Activated CD4-positive, alpha-beta T cell treated with anti-CD3 and anti-CD28 coated beads for 36 hours (primary cell): ENCODE measurements at regions not wholly inside any gene's neighbourhood (a gene's known extent, or its start where the extent isn't known, plus 50 kb on each side); places are given as distances from the start of the nearest gene placed in this dataset.

Source experiments
- ATAC-seq: fragments of 200-7000 bp; cut with Tn5 transposase; one replicate; pipeline ENCODE4 v1.10.0; 2021; ENCODE audit warnings: mild to moderate bottlenecking, moderate library complexity
- CTCF ChIA-PET: fragments of 350-600 bp; sonication (Branson Sonifier 250); formaldehyde crosslinking; loops from one replicate; lab custom pipeline; 2021; ENCODE audit warnings: antibody characterized with exemption; lab: Charles Lee
- POLR2A ChIA-PET: fragments of 350-600 bp; sonication (Branson Sonifier 250); formaldehyde crosslinking; loops from one replicate; lab custom pipeline; 2021; ENCODE audit warnings: antibody characterized with exemption, inconsistent platforms; lab: Charles Lee
- DNase-seq: peaks from one replicate; pipeline ENCODE4 v3.0.0-alpha.2; 2020
- H3K27ac Mint-ChIP-seq: one replicate; pipeline ENCODE4 v1.8.0; 2021; ENCODE audit warnings: mixed read lengths
- H3K27me3 Mint-ChIP-seq: one replicate; pipeline ENCODE4 v1.8.0; 2021; ENCODE audit warnings: mixed read lengths
- H3K36me3 Mint-ChIP-seq: one replicate; pipeline ENCODE4 v1.8.0; 2021; ENCODE audit warnings: low read depth, mixed read lengths
- H3K4me1 Mint-ChIP-seq: one replicate; pipeline ENCODE4 v1.8.0; 2021; ENCODE audit warnings: mixed read lengths
- H3K4me3 Mint-ChIP-seq: one replicate; pipeline ENCODE4 v1.8.0; 2021; ENCODE audit warnings: mild to moderate bottlenecking, moderate library complexity, mixed read lengths
- H3K9me3 Mint-ChIP-seq: one replicate; pipeline ENCODE4 v1.8.0; 2021; ENCODE audit warnings: low read depth, mixed read lengths
- intact Hi-C, 2 experiments: fragments of 100-400 bp; cut with DNase I in 1 of 2; cut with micrococcal nuclease in 1 of 2; formaldehyde crosslinking; loops; one replicate each; pipeline versions ENCODE4 v1.14.2 to v1.15.1; 2022 to 2024; cut with DNase I, micrococcal nuclease

DNA sequence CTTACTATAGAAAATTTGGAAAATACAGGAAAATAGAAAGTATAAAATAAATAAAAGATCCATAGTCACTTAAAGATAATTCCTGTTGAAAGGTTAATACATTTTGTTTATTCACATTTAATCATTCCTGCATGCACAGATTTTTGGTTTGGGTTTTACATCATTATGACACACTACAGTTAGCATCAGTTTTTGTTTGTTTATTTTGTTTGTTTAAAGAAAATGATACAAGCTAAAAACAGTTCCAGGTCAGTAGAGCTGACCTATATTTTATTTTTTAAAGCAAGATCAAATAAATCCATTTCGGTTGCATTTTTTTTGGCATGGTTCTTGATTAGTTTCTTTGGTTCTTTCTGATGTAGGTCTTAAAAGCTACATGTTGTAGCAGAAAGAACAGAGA is 68.8 kb upstream of the CCDC91 start:
- Mint-ChIP-seq H3K27ac (no peak overlapping the region), H3K27me3 (no peaks in the 10 kb centered on the region), H3K4me1 (no peaks in the 10 kb centered on the region), H3K9me3 (no peaks in the 10 kb centered on the region), H3K4me3 (no peak overlapping the region), H3K36me3 (no peaks in the 10 kb centered on the region)
- ChIA-PET CTCF (interaction anchor here (0.7 kb wide), 1 partner anchor 423 kb away, joined by 3 read pairs; no protein-coding TSS in a partner anchor), POLR2A (no interaction called here)
- ATAC-seq = no peak
- intact Hi-C loops = no loop called here
- DNase-seq = no peak

DNA sequence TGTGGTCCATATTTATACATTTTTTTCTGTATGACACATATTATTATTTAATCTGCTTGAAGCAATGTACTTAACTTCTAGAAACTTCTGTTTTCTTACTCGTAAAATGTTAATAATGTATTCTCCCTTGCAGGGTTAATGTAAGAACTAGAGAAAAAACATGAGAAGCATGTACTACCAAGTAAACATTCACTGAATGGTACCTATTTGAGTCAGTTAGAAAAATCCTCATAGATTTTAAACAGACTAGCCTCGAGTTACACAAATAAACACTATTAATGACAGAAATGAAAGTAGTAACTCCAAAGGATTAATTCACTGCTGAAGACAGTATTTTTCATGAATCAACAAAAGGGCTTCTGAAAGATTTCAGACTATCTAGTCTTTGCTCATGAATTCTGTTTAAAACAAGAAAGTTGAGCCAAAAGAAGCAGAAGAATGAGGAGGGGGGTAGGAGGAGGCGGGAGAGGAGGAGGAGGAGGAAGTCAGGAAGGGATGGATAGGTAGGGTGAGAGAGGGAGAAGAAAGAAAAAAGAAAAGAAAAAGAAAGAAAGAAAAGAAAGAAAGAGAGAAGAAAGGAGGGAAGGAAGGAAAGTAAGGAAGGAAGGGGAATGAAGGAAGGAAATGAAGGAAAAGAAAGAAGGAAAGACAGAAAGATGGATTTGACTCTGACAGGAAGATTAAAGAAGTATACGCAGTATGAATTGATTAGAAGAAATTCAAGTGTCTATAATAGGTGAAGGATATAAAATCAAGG is 68.2 kb upstream of the CCDC91 start:
- Mint-ChIP-seq H3K9me3 (no peaks in the 10 kb centered on the region), H3K4me1 (no peaks in the 10 kb centered on the region), H3K4me3 (no peak overlapping the region), H3K36me3 (no peaks in the 10 kb centered on the region), H3K27me3 (no peaks in the 10 kb centered on the region), H3K27ac (no peak overlapping the region)
- ATAC-seq (no peak), DNase-seq (no peak)
- intact Hi-C loops = no loop called here
- POLR2A ChIA-PET = no interaction called here
- CTCF ChIA-PET = no interaction called here

DNA sequence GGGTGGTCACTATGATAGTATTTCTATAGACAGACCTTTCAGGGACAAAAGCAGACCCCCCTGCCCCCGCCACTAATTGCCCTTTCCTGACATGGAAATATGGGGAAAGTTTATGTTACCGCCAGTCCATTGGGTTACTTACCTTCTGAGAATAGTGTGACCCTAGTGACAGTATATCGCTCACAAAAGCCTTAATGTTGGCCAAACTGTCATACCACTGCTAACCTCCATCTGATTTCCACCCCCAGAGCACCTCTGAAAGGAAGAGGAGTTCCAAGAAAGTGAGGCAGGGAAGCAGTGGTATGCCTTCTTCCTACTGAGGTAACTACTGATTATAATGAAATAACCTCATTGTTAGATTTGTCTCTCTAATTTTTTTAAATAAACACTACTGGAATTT is 67.5 kb upstream of the CCDC91 start:
- Mint-ChIP-seq H3K27me3 (no peaks in the 10 kb centered on the region), H3K4me1 (no peaks in the 10 kb centered on the region), H3K9me3 (no peaks in the 10 kb centered on the region), H3K36me3 (no peaks in the 10 kb centered on the region), H3K4me3 (no peak overlapping the region), H3K27ac (no peak overlapping the region)
- ChIA-PET POLR2A (no interaction called here), CTCF (no interaction called here)
- no peak for ATAC-seq
- DNase-seq = no peak
- intact Hi-C loops = no loop called here

DNA sequence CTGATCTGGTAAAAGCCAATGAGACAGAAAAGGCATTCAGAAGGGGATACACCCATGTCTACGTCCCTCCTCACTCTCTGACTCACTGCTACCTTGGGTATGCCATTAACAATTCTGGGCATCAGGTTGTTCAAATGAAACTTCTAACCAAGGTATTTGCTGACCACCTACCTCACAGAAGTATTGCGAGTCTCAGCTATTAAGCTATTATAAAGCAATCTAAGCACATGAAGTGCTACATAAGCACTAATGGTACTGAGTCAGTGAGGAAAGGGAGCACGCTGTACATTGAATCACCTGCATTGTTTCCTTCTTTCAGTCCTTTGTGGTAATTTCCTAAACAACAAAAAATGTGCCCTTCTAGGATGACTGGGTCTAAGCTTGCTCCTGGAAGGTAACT is 62.8 kb upstream of the CCDC91 start:
- ATAC-seq = no peak
- H3K9me3 Mint-ChIP-seq = no peaks in the 10 kb centered on the region
- ChIA-PET CTCF (no interaction called here), POLR2A (no interaction called here)
- no peaks in the 10 kb centered on the region for H3K36me3 Mint-ChIP-seq
- no peak for DNase-seq
- H3K27ac Mint-ChIP-seq = no peak overlapping the region
- no peaks in the 10 kb centered on the region for H3K27me3 Mint-ChIP-seq
- intact Hi-C loops = no loop called here
- peaks cover 4% of the 10 kb centered on the region for H3K4me1 Mint-ChIP-seq
- no peak overlapping the region for H3K4me3 Mint-ChIP-seq

DNA sequence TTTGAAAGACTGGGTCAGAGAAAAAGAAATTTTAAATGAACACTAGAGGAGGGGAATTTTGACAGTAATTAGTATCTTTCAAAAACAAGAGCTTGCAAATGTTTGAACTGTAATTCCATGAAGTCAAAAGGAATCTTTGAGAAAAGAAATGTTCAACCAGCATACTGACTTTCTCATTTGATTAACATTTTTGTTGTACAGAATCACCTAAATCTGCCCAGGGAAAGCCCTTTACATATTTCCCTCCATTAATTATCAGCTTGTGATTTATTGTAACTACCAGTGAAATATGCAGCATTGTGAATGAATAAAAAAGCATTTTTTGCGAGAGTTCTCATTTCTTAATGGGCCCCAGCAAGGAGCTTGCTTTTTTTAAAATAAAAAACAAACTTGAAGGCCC is 61.2 kb upstream of the CCDC91 start:
- Mint-ChIP-seq H3K9me3 (no peaks in the 10 kb centered on the region), H3K27ac (no peak overlapping the region), H3K36me3 (no peaks in the 10 kb centered on the region), H3K4me3 (no peak overlapping the region), H3K27me3 (no peaks in the 10 kb centered on the region), H3K4me1 (peaks cover 4% of the 10 kb centered on the region)
- DNase-seq = no peak
- ChIA-PET POLR2A (interaction anchor here (0.7 kb wide), 1 partner anchor 627 kb away, joined by 3 read pairs; no protein-coding TSS in a partner anchor), CTCF (no interaction called here)
- intact Hi-C loops = no loop called here
- ATAC-seq = no peak

DNA sequence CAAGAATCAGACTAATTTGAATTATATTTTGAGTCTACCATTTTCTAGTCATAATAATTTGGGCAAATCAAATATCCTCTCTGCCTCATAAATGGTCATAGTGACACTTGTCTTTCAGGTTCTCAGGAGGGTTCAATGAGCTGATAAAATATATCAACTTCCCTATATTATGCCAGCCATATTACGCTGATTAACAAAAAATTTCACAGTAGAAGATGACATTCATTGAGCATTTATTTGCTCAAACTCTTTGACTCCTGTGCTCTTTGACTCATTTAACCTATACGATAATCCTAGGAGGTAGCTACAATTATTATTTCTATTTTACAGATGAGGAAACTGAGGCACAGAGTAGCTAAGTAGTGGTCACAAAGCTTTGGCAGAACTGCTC is 60.0 kb upstream of the CCDC91 start:
- ATAC-seq = no peak
- DNase-seq = no peak
- Mint-ChIP-seq H3K4me3 (no peak overlapping the region), H3K9me3 (no peaks in the 10 kb centered on the region), H3K27me3 (no peaks in the 10 kb centered on the region), H3K36me3 (no peaks in the 10 kb centered on the region), H3K27ac (no peak overlapping the region), H3K4me1 (peaks cover 4% of the 10 kb centered on the region)
- CTCF ChIA-PET = interaction anchor here (1.0 kb wide), 1 partner anchor 31 kb away, joined by 3 read pairs; no protein-coding TSS in a partner anchor
- POLR2A ChIA-PET = no interaction called here
- intact Hi-C loops = no loop called here

DNA sequence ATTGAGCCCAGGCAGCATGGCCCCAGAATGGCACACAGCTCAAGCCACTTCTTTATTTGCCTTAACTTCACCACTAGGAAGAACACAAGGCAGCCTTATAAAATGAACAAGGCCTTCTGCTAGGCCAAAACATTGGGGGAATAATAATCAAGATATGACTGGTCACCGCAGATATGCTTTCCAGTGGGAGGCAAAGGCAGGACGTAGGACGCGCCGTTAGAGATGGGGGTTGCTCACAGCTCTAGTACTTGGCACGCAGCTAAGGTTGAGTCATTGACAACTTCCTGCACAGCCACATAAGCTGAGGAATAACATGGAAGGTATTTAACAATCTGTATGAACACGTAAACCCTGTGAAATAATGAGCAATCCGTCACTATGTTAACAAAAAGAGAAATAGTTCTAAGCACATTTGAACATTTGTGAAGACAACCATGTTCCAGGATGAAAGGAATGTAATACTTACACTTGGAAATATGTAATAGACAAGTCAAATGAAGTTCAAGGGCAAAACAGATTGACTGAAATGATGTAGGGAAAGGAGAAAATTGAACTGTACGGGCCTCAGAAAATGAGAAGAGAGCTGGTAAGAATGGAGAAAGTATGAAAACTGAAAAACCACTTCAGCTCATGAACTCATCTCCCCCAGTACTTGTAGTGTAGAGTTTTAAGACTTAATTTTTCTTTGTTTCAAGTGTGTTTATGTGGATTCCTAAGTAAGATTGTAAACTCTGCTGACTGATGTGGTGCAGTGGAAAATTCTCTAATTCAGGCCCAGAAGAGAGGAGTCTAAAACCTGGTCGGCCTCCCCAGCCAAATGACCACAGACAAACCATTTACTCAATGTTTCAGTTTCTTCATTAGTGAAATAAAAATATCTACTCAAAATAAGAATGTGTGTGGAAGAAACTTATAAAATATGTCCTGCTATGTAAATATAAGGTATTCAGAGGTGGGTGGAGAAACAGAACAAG is 59.3 kb upstream of the CCDC91 start:
- POLR2A ChIA-PET = no interaction called here
- peak; percentile 7 for DNase-seq
- peak; percentile 36 for ATAC-seq
- CTCF ChIA-PET = interaction anchor here (1.0 kb wide), 1 partner anchor 31 kb away, joined by 3 read pairs; no protein-coding TSS in a partner anchor
- no peaks in the 10 kb centered on the region for H3K27me3 Mint-ChIP-seq
- no peak overlapping the region for H3K27ac Mint-ChIP-seq
- H3K9me3 Mint-ChIP-seq = no peaks in the 10 kb centered on the region
- intact Hi-C loops = no loop called here
- H3K36me3 Mint-ChIP-seq = no peaks in the 10 kb centered on the region
- H3K4me3 Mint-ChIP-seq = no peak overlapping the region
- H3K4me1 Mint-ChIP-seq = peaks cover 4% of the 10 kb centered on the region

DNA sequence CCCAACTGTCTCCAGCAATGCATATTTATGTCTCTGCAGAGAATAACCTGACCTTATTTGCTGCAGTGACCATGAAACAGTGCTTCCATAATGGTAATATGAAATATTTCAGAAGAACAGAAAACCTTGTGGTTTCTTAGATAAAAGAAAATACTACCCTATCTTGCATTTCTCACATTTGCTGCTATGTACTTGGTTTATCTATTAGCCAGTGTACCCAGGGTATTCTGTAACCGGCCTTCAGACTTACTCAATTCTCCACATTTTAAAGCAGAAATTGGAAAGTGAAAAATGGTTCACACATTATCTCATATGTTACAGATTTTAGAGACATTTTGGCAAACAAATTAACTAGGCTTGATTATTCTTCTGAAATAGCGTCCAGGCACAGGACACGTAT is 57.9 kb upstream of the CCDC91 start:
- Mint-ChIP-seq H3K9me3 (no peaks in the 10 kb centered on the region), H3K27me3 (no peaks in the 10 kb centered on the region), H3K36me3 (no peaks in the 10 kb centered on the region), H3K4me3 (no peak overlapping the region), H3K4me1 (peaks cover 4% of the 10 kb centered on the region), H3K27ac (no peak overlapping the region)
- CTCF ChIA-PET = no interaction called here
- ATAC-seq (no peak), DNase-seq (no peak)
- intact Hi-C loops = no loop called here
- POLR2A ChIA-PET = no interaction called here

DNA sequence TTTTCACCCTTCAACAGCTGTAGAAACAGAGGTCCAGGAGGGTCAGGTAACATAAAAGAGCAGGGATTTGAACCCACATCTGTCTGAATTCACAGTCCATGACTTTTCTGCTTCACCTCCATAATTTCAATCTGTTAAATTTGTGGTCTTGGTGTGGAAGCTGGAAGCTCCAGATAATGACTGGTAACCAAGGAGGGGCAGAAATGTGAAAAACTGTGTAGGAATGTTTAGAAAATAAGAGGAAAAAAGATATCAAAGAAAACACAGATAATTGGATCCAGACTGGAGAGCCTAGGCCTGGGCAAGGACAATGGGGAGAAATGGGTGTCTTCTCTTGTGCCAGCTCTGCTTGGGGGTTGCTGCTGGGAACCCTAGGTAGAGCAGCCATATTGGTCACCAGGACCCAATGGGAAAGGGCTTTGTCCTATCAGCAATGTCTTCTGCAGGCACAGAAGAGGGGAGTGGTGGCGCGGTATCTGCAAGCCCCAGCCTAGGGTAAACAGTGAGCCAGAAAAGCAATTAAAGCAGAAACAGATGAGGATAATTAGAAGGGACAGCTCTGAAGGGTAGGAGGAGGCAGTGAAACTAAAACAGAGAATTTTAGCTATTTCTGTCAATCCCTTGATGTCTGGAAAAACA is 54.3 kb upstream of the CCDC91 start:
- no peak for DNase-seq
- POLR2A ChIA-PET = no interaction called here
- Mint-ChIP-seq H3K9me3 (no peaks in the 10 kb centered on the region), H3K4me1 (peaks cover 4% of the 10 kb centered on the region), H3K27ac (no peak overlapping the region), H3K36me3 (no peaks in the 10 kb centered on the region), H3K4me3 (no peak overlapping the region), H3K27me3 (no peaks in the 10 kb centered on the region)
- no peak for ATAC-seq
- CTCF ChIA-PET = no interaction called here
- intact Hi-C loops = no loop called here

DNA sequence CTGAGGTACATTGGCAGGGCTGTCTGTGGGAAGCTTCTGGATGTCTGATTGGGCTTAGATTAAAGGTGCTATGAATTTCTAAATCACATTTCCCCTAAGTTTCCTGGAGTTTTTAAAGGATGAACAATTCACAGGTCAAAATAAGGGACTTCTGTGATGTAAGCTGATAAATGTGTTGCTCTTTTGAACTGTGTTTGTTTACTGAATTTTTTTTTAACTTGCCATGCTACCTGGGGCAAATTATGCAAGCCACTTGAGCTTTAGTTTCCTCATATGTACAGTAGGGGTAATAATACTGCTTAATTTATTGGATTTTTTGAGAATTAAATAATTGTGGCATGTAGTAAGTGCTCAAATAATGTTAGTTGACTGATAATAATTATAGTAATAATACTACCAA is 52.8 kb upstream of the CCDC91 start:
- no peak for DNase-seq
- CTCF ChIA-PET = no interaction called here
- Mint-ChIP-seq H3K4me1 (no peaks in the 10 kb centered on the region), H3K27ac (no peak overlapping the region), H3K9me3 (no peaks in the 10 kb centered on the region), H3K36me3 (no peaks in the 10 kb centered on the region), H3K4me3 (no peak overlapping the region), H3K27me3 (no peaks in the 10 kb centered on the region)
- POLR2A ChIA-PET = interaction anchor here (0.6 kb wide), 1 partner anchor 145 kb away, joined by 3 read pairs; no protein-coding TSS in a partner anchor
- ATAC-seq = no peak
- intact Hi-C loops = no loop called here

DNA sequence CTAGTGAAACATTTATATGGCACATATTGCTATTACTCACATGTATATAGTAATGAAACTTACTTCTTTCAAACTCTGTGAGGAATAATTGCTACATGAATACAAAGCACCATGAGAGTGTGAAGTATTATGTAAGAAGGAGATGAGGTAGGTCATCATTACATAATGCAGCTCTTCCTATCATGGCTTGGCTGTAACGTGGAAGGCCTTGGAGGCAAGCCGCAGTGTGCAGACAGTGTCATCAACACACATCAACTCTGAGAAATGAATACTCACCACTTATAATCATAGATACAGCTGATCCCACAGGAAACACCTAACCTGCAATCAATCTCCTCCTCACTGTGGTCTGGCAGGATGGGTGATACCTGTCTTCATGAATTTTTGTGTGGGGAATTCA is 49.9 kb upstream of the CCDC91 start:
- CTCF ChIA-PET = no interaction called here
- no peak for ATAC-seq
- H3K36me3 Mint-ChIP-seq = no peaks in the 10 kb centered on the region

More for the DNA sequence above, 49.9 kb upstream of the CCDC91 start:
- H3K27me3 Mint-ChIP-seq = no peaks in the 10 kb centered on the region
- H3K4me3 Mint-ChIP-seq = no peak overlapping the region
- no peaks in the 10 kb centered on the region for H3K9me3 Mint-ChIP-seq
- H3K4me1 Mint-ChIP-seq = no peaks in the 10 kb centered on the region
- intact Hi-C loops = no loop called here
- DNase-seq = no peak
- POLR2A ChIA-PET = no interaction called here
- no peak overlapping the region for H3K27ac Mint-ChIP-seq
